GM13976 (cell line): ENCODE measurements at regions not wholly inside any gene's neighbourhood (a gene's known extent, or its start where the extent isn't known, plus 50 kb on each side); places are given as distances from the start of the nearest gene placed in this dataset.
A peak's percentile ranks its signal among the peaks of the same experiment; 100 is the strongest.
"Not testable (repeated sequence)": the region's sequence is repeated elsewhere in the genome, so short reads cannot be mapped to it uniquely, and the experiment has no call there.

ENCODE experiments used
- DNase-seq: peaks from one replicate; pipeline ENCODE4 v3.0.0; 2012; ENCODE audit warnings: low spot score
- in situ Hi-C: fragments of 300-500 bp; cut with MboI; formaldehyde crosslinking; loops from one replicate; pipeline ENCODE4 v1.12.0; 2022; ENCODE audit warnings: low sequenced_read_pairs, mixed read lengths, inconsistent platforms; ENCODE audit not compliant: unreplicated experiment
- TF ChIP-seq, protein P1 (sequence below): IDR thresholded peaks from 2 replicates; pipeline ENCODE4 v1.5.1; 2012; ENCODE audit warnings: borderline replicate concordance, mild to moderate bottlenecking; ENCODE audit not compliant: insufficient read depth; ENCODE audit errors: extremely low read depth, missing control alignments, control extremely low read depth

DNA sequence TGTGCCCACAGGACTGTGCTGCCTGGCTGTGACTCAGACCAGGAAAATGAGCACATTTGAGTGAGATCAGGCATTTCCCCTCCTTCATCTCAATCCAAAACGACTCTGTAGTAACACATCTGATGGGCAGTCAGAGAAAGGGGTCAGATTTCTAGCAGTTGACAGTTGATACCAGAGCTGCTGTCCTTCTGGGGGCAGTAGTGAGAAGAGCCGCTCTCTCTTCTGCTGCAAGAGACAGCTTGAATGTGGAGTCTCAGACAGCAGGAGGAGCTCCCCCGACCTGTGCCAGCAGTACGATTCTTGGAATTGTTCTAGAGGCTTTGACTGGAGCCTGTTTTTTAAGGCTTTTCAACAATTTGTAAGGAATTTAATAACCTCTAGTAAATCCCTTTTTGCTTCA lies 1413.7 kb downstream of the RPIA start:
- DNase-seq, in situ Hi-C loops: not testable (repeated sequence)

DNA sequence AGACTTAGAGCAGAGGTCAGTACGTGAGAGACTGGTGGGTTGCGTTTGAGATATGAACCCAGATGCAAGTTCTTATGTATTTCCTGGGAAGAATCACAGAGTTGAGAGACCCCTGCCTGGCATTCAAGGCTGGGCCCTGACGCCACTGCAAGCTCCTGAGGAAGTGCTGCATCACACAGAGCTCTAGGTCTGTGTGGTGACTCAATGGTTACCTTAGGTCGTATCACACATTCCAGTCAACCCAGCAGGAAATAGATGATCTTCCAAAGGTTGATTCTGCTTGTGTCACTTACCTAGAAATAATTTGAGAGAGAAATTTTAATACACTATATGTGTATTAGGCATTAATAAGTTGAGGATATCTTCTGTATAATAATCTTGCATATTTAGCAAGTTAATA lies 1431.9 kb downstream of the RPIA start:
- DNase-seq, in situ Hi-C loops: not testable (repeated sequence)

DNA sequence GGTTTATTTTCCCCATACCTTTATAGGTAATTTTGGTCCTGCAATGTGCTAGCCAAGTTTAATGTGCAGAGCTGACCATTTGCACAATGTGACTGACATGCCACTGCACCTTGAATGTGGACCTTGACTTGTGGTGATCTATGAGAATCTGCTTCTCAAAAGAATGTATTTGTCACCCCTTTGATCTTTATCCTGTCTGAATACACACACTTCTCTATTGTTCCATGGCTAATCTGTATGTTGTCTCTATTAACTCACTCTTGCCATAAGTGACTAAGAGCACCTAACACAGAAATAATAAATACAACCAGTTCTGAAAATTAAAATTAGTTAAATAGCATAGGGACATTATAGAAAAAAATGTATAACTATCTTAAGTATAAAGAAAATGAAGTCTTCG lies 1447.6 kb downstream of the RPIA start:
- in situ Hi-C loops, DNase-seq: not testable (repeated sequence)

DNA sequence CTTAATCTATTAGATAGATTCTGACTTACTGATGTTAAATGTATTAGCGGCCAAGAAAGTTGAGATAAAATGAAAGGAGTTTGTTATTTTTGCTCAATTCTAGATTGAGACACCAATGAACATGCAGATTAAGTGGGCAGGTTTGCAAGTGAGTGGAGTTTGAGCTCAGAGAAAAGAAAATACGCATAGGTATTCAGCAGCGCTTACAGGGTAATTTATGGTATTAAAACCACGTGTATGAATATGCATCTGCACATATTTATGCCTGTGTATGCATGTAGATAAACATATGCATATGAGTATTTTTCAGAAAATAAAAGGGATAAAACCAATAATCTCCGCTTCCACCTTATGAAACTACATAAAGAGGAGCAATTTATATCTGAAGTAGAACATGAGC lies 1450.1 kb downstream of the RPIA start:
- in situ Hi-C loops, result not testable (repeated sequence)

DNA sequence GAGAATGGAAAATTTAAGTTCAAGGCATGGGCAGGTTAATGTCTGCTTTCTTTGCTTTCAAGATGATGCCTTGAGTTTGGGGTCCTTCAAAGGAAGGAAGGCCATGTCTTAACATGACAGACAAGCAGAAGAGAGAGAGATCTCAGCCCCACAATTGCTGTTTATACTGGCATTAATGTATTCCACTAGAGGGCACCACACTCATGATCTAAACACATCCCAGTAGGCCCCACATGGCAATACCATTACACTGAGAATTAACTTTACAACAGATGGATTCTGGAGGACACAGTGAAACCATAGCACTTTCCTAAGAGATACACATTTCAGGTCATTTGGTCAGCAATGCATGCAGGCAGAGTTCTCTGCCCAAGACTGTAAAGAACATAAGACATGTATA lies 1460.3 kb downstream of the RPIA start:
- DNase-seq, in situ Hi-C loops: not testable (repeated sequence)

More for the DNA sequence above, 1450.1 kb downstream of the RPIA start:
- not testable (repeated sequence) for DNase-seq

DNA sequence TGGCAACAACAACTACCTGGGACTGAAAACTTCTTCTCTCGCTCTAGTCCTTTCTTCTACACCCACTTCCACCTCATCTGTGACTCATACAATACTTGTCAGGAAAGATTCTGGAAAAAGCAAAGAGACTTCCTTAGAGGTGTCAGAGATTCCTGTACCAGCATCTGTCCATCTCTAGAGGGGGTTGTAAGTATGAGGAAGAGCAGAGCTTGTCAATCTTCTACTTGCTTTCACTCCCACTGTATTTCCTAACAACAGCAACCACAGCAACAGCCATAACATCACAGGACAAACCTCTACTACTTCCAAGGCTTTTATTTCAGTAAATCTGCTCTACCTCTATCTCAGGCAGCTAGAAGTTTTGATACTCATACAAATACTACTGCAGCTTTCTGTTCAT lies 1479.5 kb downstream of the RPIA start:
- in situ Hi-C loops, DNase-seq: not testable (repeated sequence)

DNA sequence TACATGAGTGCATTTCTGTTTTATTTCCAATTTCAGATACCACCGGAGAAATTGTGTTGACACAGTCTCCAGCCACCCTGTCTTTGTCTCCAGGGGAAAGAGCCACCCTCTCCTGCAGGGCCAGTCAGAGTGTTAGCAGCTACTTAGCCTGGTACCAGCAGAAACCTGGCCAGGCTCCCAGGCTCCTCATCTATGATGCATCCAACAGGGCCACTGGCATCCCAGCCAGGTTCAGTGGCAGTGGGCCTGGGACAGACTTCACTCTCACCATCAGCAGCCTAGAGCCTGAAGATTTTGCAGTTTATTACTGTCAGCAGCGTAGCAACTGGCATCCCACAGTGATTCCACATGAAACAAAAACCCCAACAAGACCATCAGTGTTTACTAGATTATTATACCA lies 1481.6 kb downstream of the RPIA start:
- in situ Hi-C loops, DNase-seq: not testable (repeated sequence)

DNA sequence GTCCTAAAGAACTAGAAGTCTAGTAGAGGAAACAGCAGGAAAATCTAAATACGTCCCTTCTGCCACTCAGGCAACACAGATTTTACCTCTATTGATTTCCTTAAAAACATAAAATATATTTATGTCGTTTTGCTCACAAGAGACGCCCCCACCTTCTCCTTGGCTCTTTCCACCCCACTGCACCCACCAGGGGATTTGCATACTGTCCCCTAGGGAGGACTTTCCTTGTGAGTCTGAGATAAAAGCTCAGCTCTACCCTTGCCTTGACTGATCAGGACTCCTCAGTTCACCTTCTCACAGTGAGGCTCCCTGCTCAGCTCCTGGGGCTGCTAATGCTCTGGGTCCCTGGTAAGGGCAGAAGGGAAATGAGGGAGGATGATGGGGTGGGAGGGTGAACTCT lies 1488.1 kb downstream of the RPIA start:
- in situ Hi-C loops, DNase-seq: not testable (repeated sequence)

DNA sequence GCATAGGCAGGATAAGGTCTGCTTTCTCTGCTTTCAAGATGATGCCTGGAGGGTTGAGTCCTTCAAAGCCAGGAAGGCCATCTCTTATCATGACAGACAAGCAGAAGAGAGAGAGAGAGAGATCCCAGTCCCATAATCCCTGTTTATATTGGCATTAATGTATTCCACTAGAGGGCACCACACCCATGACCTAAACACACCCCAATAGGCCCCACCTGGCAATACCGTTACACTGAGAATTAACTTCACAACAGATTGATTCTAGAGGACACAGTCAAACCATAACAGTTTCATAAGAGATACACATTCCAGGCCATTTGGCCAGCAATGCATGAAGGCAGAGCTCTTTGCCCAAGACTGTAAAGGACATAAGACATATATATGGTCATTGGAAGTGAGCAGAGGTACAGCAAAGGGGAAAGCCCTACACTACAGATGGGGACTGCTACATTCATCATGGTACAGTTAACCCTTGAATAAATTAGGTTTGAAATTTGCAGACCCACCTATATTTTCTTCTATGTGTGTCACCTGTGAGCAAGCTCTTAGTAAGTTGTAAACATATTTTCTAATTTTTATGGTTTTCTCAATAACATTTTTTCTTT lies 1516.1 kb downstream of the RPIA start:
- peak; percentile 4 for DNase-seq
- TF ChIP-seq, protein P1, sequence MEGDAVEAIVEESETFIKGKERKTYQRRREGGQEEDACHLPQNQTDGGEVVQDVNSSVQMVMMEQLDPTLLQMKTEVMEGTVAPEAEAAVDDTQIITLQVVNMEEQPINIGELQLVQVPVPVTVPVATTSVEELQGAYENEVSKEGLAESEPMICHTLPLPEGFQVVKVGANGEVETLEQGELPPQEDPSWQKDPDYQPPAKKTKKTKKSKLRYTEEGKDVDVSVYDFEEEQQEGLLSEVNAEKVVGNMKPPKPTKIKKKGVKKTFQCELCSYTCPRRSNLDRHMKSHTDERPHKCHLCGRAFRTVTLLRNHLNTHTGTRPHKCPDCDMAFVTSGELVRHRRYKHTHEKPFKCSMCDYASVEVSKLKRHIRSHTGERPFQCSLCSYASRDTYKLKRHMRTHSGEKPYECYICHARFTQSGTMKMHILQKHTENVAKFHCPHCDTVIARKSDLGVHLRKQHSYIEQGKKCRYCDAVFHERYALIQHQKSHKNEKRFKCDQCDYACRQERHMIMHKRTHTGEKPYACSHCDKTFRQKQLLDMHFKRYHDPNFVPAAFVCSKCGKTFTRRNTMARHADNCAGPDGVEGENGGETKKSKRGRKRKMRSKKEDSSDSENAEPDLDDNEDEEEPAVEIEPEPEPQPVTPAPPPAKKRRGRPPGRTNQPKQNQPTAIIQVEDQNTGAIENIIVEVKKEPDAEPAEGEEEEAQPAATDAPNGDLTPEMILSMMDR, result peak; percentile 26
- in situ Hi-C loops, result no loop called here

DNA sequence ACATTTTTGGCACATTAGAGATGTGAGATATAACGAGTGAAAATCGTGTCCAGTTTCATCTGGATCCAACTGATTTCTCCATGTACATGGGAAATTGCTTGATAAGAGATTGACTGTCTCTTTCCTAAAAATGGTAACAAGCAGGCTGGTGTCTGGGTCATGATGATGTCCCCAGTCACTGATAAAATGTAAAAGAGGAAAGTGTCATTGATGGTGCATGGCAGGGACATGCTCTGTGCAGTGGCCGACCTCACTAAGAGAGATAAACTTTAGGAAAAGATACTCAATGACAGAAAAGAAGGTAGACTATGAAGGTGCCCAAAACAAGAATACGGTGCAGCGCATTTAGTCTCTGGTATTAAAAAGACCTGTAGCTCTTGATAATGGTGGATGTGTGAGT lies 1517.5 kb downstream of the RPIA start:
- DNase-seq, result no peak
- in situ Hi-C loops, result no loop called here
- TF ChIP-seq, protein P1, result no peak

DNA sequence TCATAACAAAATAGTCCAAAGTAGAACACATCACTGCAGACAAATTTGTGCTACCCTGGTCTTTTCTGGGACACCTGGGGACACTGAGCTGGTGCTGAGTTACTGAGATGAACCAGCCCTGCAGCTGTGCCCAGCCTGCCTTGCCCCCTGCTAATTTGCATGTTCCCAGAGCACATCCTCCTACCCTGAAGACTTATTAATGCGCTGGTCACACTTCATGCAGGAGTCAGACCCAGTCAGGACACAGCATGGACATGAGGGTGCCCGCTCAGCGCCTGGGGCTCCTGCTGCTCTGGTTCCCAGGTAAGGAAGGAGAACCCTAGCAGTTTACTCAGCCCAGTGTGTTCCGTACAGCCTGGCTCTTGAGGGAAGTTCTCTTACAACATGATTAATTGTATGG lies 1518.3 kb downstream of the RPIA start:
- in situ Hi-C loops, result no loop called here
- TF ChIP-seq, protein P1, result no peak
- DNase-seq, result no peak

DNA sequence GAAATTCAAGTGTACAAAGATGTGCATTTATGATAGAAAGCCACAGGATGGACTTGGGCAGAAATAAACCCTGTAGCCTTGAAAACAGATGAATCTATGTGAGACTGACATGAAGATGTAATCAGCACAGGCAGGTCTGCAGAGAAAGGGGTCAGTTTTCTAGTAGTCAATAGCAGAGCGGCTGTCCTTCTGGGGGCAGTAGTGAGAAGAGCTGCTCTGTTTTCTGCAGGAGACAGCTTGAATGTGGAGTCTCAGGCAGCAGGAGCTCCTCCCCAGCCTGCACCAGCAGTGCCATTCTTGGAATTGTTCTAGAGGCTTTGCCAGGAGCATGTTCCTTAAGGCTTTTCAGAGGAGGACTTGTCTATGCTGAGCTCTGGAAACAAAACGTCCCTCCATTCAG lies 1524.4 kb downstream of the RPIA start:
- in situ Hi-C loops, DNase-seq: not testable (repeated sequence)

DNA sequence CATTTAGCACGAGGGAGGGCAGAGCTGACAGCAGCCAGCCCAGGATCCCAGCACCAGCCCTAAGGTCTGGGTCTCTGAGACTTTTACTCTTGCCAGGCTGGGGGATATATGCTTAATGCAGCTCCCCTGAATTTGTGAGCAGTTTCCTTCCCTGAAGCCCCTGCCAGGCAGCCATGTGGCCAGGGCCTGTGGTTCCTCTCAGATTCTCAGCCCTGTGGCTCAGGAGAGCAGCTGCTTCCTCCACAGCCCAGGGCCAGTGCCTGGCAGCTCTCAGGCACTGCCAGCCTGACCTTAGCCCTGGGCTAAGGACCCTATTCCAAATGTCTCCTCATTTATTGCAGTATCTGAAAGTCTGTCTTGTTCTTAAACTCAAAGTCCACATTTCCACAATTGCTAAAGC lies 1525.3 kb downstream of the RPIA start:
- DNase-seq, in situ Hi-C loops: not testable (repeated sequence)

DNA sequence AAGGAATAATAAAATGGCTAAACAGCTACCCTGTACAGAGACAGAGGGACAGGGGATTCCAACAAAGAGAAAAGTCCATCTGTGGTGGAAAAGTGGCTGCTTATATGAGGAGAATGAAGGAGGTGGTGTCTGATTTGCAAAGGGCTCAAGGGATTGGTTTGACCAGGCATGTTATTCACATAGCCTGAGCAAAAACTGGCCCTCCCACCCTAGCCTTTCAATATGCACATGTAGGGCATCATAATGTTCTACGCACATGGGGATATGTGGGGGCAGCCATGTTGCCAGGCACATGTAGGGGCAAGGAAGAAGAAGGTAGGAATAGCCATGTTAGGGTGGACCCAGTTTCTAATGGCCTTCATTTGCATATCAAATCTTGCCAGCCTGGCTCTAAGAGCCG lies 1527.1 kb downstream of the RPIA start:
- in situ Hi-C loops, DNase-seq: not testable (repeated sequence)

DNA sequence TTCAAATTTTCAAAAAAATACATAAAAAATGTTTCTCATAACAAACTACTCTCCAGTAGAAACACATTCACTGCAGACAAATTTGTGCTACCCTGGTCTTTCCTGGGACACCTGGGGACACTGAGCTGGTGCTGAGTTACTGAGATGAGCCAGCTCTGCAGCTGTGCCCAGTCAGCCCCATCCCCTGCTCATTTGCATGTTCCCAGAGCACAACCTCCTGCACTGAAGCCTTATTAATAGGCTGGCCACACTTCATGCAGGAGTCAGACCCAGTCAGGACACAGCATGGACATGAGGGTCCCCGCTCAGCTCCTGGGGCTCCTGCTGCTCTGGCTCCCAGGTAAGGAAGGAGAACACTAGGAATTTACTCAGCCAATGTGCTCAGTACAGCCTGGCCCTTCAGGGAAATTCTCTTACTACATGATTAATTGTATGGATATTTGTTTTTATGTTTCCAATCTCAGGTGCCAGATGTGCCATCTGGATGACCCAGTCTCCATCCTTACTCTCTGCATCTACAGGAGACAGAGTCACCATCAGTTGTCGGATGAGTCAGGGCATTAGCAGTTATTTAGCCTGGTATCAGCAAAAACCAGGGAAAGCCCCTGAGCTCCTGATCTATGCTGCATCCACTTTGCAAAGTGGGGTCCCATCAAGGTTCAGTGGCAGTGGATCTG lies 1529.3 kb downstream of the RPIA start:
- DNase-seq, in situ Hi-C loops: not testable (repeated sequence)
